ENCODE measurements at regions not wholly inside any gene's neighbourhood (a gene's known extent, or its start where the extent isn't known, plus 50 kb on each side); places are given as distances from the start of the nearest gene placed in this dataset.

GRCh38 chr9:108727580-108728111, 128.1 kb downstream of the ACTL7B start:
- Mint-ChIP-seq H3K4me3 (no peak overlapping the region), H3K36me3 (ENCODE audit: low read depth) (no peaks in the 10 kb centered on the region), H3K27me3 (ENCODE audit: low read depth, poor library complexity) (peaks cover 3% of the 10 kb centered on the region), H3K9me3 (peaks cover 16% of the 10 kb centered on the region), H3K4me1 (peaks cover 7% of the 10 kb centered on the region), H3K27ac (no peak overlapping the region)
- DNase-seq = no peak
- TF ChIP-seq, protein P1, sequence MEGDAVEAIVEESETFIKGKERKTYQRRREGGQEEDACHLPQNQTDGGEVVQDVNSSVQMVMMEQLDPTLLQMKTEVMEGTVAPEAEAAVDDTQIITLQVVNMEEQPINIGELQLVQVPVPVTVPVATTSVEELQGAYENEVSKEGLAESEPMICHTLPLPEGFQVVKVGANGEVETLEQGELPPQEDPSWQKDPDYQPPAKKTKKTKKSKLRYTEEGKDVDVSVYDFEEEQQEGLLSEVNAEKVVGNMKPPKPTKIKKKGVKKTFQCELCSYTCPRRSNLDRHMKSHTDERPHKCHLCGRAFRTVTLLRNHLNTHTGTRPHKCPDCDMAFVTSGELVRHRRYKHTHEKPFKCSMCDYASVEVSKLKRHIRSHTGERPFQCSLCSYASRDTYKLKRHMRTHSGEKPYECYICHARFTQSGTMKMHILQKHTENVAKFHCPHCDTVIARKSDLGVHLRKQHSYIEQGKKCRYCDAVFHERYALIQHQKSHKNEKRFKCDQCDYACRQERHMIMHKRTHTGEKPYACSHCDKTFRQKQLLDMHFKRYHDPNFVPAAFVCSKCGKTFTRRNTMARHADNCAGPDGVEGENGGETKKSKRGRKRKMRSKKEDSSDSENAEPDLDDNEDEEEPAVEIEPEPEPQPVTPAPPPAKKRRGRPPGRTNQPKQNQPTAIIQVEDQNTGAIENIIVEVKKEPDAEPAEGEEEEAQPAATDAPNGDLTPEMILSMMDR (IDR thresholded peaks at IDR 0.05) = no peak

DNA sequence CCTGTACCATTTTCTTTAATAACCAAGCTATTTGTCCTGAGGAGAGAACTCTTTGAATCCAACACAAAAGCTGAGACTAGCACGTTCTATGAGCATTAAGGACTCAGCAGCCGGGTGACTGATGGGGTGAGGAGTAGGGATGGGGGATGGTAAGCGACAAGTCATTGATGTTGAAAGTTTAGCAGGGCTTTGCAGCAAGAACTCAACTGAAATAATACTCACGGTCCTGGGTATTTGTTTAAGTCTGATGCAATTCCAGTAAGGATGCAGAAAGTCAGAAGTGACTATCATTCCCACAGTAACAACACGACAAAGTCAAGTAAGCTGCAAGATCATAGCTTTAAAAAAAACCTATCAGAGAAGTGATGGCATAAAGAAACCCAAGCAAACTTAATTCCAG, 131.1 kb downstream of the ACTL7B start:
- H3K9me3 Mint-ChIP-seq = no peaks in the 10 kb centered on the region
- TF ChIP-seq, protein P1 (IDR thresholded peaks at IDR 0.05) = no peak
- H3K27ac Mint-ChIP-seq = no peak overlapping the region
- DNase-seq = no peak
- H3K36me3 Mint-ChIP-seq (ENCODE audit: low read depth) = no peaks in the 10 kb centered on the region
- peaks cover 7% of the 10 kb centered on the region for H3K27me3 Mint-ChIP-seq (ENCODE audit: low read depth, poor library complexity)
- H3K4me1 Mint-ChIP-seq = peaks cover 7% of the 10 kb centered on the region
- H3K4me3 Mint-ChIP-seq = no peak overlapping the region

DNA sequence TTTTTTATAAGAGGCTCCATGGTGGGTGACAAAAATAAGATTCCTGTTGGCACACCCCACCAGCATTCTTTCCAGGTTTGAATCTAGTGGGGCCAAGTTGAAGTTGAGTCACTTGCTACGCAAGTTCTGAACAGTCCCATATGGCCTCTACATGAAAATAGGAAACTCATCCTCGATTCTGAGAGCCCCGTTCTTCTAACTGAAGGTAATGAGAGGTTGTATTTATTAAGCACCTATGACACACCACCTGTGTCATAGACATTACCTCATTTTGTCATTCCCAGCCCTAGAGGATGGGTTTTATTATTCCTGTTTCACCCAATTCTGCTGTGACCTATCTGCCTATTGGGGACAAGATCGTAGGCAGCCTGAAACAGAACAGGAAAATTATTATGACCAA, 131.7 kb downstream of the ACTL7B start:
- Mint-ChIP-seq H3K36me3 (ENCODE audit: low read depth) (no peaks in the 10 kb centered on the region), H3K27me3 (ENCODE audit: low read depth, poor library complexity) (peaks cover 7% of the 10 kb centered on the region), H3K4me3 (no peak overlapping the region), H3K27ac (no peak overlapping the region), H3K4me1 (peaks cover 7% of the 10 kb centered on the region), H3K9me3 (no peaks in the 10 kb centered on the region)
- DNase-seq = no peak
- TF ChIP-seq, protein P1 (IDR thresholded peaks at IDR 0.05) = no peak

DNA sequence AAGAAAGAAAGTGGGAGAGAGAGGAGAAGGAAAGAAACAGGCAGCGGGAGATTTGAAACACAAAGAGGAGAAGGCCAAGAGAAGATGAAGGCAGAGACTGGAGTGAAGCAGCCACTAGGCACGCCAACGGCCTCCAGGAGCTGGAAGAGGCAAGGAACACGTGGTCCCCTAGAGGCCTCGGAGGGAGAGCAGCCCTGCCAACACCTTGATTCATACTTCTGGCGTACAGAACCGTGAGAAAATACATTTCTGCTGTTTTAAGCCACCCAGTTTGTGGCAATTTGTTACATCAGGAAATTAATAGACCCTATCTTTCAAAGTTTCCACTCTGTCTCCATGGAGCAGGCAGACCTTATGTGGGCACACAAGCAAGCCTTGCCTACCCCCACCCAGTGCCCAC, 133.4 kb downstream of the ACTL7B start:
- Mint-ChIP-seq H3K9me3 (peaks cover 8% of the 10 kb centered on the region), H3K27ac (no peak overlapping the region), H3K4me3 (no peak overlapping the region), H3K36me3 (ENCODE audit: low read depth) (no peaks in the 10 kb centered on the region), H3K4me1 (peaks cover 7% of the 10 kb centered on the region), H3K27me3 (ENCODE audit: low read depth, poor library complexity) (peaks cover 7% of the 10 kb centered on the region)
- TF ChIP-seq, protein P1 (IDR thresholded peaks at IDR 0.05) = no peak
- DNase-seq = no peak

DNA sequence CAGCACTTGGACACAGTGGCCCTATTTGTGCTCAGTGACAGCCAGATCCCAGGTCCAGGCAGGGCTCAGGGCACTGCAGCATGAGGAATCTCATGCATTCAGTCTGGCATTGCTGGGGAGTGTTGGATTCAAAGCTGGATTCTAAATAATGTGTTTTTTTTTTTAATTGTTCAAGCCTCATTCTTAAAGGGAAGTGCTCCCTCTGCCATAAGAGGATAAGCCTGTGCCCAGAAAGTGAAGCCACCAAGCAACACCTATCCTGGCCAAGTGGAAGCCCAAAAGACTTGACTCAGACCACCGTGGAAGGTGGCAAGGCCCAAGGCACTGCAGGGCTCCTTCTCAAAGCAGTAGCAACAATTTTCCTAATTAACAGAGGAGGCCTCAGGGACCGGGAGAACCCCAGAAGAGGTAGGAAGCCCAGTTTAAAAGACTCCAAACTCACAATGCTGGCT, 135.6 kb downstream of the ACTL7B start:
- Mint-ChIP-seq H3K4me3 (no peak overlapping the region), H3K9me3 (peaks cover 27% of the 10 kb centered on the region), H3K4me1 (peaks cover 7% of the 10 kb centered on the region), H3K36me3 (ENCODE audit: low read depth) (no peaks in the 10 kb centered on the region), H3K27me3 (ENCODE audit: low read depth, poor library complexity) (peaks cover 7% of the 10 kb centered on the region), H3K27ac (no peak overlapping the region)
- DNase-seq = no peak
- TF ChIP-seq, protein P1 (IDR thresholded peaks at IDR 0.05) = no peak

GRCh38 chr9:108710424-108710823, 145.4 kb downstream of the ACTL7B start:
- TF ChIP-seq, protein P1 (IDR thresholded peaks at IDR 0.05) = no peak
- Mint-ChIP-seq H3K36me3 (ENCODE audit: low read depth) (no peaks in the 10 kb centered on the region), H3K9me3 (peaks cover 10% of the 10 kb centered on the region), H3K4me1 (no peaks in the 10 kb centered on the region), H3K4me3 (no peak overlapping the region), H3K27ac (no peak overlapping the region), H3K27me3 (ENCODE audit: low read depth, poor library complexity) (peaks cover 10% of the 10 kb centered on the region)
- DNase-seq = no peak

Data from nephron progenitor cell (in vitro differentiated cells).